GM10266 (cell line): ENCODE measurements at regions not wholly inside any gene's neighbourhood (a gene's known extent, or its start where the extent isn't known, plus 50 kb on each side); places are given as distances from the start of the nearest gene placed in this dataset.

Experiments used
- DNase-seq: peaks from one replicate; pipeline ENCODE4 v3.0.0; 2012; ENCODE audit errors: extremely low spot score
- TF ChIP-seq, protein P1 (sequence below): IDR thresholded peaks from 2 replicates; pipeline ENCODE4 v1.5.1; 2012; ENCODE audit warnings: mild to moderate bottlenecking, low read depth; ENCODE audit not compliant: control insufficient read depth, insufficient read depth; ENCODE audit errors: missing control alignments

DNA sequence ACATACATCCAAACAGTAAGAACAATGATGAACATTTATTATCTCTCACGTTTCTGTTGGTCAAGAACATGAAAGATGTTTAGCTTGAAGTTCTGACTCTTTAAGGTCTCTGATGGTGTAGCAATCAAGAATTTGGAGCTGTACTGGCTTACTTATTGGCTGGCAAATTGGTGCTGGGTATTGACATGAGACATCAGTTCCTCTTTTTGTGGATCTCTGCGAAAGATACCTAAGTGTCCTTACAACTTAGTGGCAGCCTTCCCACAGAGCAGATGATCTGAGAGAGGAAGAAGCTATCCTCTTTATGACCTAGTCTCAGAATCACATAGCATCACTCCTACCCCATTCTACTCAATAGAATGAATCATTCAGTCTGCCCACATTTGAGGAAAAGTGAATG is 309.8 kb upstream of the DCBLD2 start:
- DNase-seq: no peak
- TF ChIP-seq, protein P1, sequence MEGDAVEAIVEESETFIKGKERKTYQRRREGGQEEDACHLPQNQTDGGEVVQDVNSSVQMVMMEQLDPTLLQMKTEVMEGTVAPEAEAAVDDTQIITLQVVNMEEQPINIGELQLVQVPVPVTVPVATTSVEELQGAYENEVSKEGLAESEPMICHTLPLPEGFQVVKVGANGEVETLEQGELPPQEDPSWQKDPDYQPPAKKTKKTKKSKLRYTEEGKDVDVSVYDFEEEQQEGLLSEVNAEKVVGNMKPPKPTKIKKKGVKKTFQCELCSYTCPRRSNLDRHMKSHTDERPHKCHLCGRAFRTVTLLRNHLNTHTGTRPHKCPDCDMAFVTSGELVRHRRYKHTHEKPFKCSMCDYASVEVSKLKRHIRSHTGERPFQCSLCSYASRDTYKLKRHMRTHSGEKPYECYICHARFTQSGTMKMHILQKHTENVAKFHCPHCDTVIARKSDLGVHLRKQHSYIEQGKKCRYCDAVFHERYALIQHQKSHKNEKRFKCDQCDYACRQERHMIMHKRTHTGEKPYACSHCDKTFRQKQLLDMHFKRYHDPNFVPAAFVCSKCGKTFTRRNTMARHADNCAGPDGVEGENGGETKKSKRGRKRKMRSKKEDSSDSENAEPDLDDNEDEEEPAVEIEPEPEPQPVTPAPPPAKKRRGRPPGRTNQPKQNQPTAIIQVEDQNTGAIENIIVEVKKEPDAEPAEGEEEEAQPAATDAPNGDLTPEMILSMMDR: no peak

DNA sequence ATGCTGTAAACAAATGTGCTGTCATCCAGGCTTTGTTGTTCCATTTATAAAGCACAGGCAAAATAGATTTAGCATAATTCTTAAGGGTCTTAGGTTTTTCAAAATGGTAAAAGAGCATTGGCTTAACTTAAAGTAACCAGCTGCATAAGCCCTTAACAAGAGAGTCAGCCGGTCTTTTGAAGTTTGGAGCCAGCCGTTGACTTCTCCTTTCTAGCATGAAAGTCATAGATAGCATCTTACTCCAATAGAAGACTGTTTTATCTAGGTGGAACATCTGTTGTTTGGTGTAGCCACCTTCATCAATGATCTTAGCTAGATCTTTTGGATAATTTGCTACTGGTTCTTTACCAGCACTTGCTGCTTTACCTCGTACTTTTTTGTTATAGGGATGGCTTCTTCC is 297.5 kb upstream of the DCBLD2 start:
- DNase-seq: no peak
- TF ChIP-seq, protein P1: no peak

DNA sequence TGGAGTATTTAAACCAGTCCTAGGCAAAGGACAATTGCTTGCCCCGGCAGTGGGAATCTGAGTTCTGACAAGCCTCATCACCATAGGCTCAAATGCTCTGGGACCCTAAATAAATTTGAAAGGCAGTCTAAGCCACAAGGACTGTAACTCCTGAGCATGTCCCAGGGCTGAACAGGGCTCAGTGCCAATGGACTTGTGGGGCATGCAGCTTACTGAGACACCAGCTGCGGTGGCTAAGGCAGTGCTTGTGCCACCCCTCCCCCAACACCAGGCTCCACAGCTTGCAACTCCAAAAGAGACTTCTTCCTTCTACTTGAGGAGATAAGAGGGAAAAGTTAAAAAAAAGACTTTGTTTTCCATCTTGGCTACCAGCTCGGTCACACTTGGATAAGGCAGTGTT is 289.7 kb upstream of the DCBLD2 start:
- DNase-seq: no peak
- TF ChIP-seq, protein P1: no peak

DNA sequence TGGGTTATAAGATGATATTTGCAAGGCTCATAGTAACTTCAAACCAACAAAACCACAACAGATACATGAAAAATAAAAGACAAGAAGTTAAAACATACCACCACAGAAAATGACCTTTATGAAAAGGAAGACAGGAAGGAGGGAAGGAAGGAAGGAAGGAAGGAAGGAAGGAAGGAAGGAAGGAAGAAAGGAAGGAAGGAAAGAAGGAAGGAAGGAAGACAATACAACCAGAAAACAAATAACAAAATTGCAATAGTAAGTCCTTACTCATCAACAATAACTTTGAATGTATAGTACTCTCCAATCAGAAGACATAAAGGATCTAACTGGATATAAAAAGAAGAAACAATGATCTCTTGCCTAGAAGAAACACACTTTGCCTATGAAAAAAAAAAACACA is 287.4 kb upstream of the DCBLD2 start:
- DNase-seq: no peak
- TF ChIP-seq, protein P1: no peak

DNA sequence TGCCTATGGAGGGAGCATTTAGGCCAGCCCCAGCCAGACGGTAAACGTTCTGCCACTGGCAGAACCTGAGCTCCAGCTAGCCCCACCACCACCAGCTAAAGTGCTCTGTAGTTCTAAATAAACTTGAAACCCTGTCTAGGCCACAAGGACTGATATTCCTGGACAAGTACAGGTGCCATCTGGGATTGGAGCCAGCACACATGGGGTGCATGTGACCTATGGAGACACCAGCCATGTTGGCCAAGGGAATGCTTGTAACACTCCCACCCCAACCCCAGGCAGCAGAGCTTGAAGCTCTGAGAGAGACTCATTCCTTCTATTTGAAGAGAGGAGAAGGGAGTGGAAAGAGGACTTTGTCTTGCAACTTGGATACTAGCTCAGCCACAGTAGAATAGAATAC is 284.5 kb upstream of the DCBLD2 start:
- TF ChIP-seq, protein P1: no peak
- no peak for DNase-seq

DNA sequence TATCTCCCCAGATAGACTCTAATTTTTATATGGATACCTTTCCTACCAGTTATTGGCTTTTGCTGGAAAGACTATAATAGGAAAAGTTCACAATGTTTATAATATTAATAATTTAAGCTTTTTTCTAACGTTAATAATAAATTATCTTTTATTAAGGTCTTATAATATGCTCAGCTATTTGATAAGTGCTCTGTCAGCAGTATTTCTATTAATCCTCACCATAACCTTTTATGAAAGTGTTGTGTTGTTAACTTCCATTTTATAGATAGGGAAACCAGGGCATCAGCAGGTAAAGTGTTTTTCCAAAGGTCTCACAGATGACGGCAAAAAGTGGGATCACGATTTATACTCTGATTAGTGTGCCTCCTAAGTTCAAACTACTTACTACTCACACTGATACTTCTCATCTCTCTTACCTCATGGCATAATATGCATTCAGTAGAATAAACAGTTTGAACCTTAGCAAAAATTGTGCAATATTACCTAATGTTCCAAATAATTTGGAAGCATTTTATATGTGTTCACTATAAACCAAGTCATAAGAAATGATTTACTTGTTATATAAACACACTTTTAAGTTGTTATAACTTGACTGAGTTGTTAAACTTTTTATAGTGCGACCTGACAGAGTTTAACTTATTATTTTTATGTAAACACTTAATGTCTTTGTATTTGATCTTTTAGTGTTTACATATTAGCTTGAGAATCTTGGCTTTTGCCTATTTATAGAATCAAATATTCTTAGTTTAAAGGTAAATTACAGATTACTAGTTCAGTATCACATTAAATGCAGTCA is 274.9 kb upstream of the DCBLD2 start:
- DNase-seq: no peak
- TF ChIP-seq, protein P1: no peak

DNA sequence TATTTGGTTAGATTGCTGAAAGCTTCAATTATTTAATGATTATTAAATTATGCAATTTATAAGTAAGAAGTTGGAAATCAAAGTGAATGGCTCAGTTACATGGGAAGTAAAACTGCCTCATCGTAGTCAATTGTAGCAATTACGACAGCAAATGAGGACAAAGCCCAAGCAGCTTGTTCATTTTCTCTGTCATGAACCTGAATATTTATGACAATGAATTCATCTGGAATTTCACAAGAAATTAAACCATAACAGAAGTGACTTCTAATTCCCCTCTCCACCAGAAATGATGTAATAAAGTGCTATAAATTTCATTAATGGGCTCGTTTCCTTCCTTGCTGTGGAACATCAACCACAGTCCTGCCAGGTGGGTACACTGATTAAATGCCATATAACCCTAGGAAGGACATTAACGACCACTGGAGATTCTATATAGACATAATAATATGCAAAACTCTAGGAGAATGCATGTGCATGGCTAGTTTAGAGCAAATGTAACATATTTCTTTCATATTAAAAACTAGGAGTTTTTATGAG is 273.8 kb upstream of the DCBLD2 start:
- TF ChIP-seq, protein P1: no peak
- no peak for DNase-seq
